ENCODE measurements at regions not wholly inside any gene's neighbourhood (a gene's known extent, or its start where the extent isn't known, plus 50 kb on each side); places are given as distances from the start of the nearest gene placed in this dataset.

DNA sequence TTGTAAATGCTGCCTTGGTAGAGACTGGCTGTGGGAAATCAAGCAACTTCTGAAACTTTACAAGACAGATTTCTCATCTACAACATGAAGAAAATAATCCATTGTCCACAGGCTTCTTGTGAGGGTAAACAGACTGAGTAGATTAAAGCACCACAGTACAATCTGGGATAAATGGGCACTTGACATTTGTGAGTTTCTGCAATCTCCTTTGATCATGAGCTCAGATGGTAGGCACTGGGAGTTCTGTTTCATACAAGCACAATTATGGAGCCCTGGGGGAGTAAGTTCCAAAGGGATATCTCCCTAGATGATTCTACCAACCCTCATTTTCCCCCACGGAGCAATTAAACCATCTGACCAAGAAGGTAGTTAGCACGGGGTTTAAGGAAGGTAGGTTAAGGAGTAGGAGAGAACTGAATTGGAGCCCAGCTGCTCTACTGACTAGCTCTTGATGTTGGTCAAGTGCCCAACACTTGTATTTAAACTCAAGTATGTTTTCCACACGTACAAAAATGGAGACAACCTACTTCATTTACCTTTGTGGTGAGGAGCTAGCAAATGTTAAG is 479.5 kb upstream of the TNC start:
- Histone ChIP-seq H3K14ac (ENCODE audit: insufficient read depth, low read length) (no peak overlapping the region), H4K91ac (ENCODE audit: insufficient read length, low read depth, low read length) (no peak overlapping the region), H3K4me2 (ENCODE audit: insufficient read depth, insufficient read length, low read length) (no peak overlapping the region), H3K56ac (ENCODE audit: insufficient read length, low read depth, low read length) (no peak overlapping the region), H3K4me1 (ENCODE audit: insufficient read depth, low read length) (peaks cover 8% of the 10 kb centered on the region), H3K23ac (ENCODE audit: insufficient read length, low read depth, low read length) (no peak overlapping the region), H4K20me1 (ENCODE audit: control insufficient read depth, insufficient read depth, insufficient read length) (no peaks in the 10 kb centered on the region), H3K79me2 (ENCODE audit: insufficient read depth, low read length) (no peaks in the 10 kb centered on the region), H2BK120ac (ENCODE audit: low read depth, low read length, poor library complexity, severe bottlenecking) (no peak overlapping the region), H2AFZ (ENCODE audit: low read length) (no peak overlapping the region), H3T11ph (ENCODE audit: low read length) (no peak overlapping the region), H3K79me1 (ENCODE audit: insufficient read depth, low read depth, low read length, poor library complexity, severe bottlenecking) (no peaks in the 10 kb centered on the region), H3K9me3 (ENCODE audit: control insufficient read depth, low read depth, low read length) (no peaks in the 10 kb centered on the region), H3K27me3 (ENCODE audit: insufficient read depth, low read length) (no peaks in the 10 kb centered on the region), H2BK12ac (ENCODE audit: insufficient read length, low read depth, low read length) (no peak overlapping the region), H3K9ac (ENCODE audit: extremely low read depth, insufficient read length, low read length) (no peak overlapping the region), H2AK5ac (ENCODE audit: insufficient read length, low read length) (no peak overlapping the region), H3K18ac (ENCODE audit: insufficient read length, low read depth, low read length) (no peak overlapping the region), H2BK20ac (ENCODE audit: low read depth, low read length, poor library complexity, severe bottlenecking) (no peak overlapping the region), H2BK5ac (ENCODE audit: insufficient read length, low read length) (no peak overlapping the region), H3K23me2 (ENCODE audit: insufficient read length, low read depth, low read length, poor library complexity, severe bottlenecking) (no peaks in the 10 kb centered on the region), H4K8ac (replicated peaks; ENCODE audit: insufficient read length, low read depth, low read length) (no peak overlapping the region), H3K4ac (ENCODE audit: low read depth, low read length) (no peak overlapping the region), H4K5ac (ENCODE audit: insufficient read length, low read depth, low read length) (no peak overlapping the region), H3K27ac (ENCODE audit: insufficient read length, low read depth, low read length) (no peak overlapping the region), H2BK15ac (ENCODE audit: low read depth, low read length) (no peak overlapping the region)
- Mint-ChIP-seq H3K4me1 (peaks cover 17% of the 10 kb centered on the region in 2 experiments), H3K27ac (no peak overlapping the region), H3K36me3 (ENCODE audit: insufficient read depth in 1 of 3, low read depth in 3 of 3) (no peaks in the 10 kb centered on the region; a peak in 1 of 7 replicates), H3K27me3 (ENCODE audit: low read depth) (no peaks in the 10 kb centered on the region), H3K4me3 (no peak overlapping the region), H3K9me3 (no peaks in the 10 kb centered on the region)
- DNase-seq: no peak
- WGBS (ENCODE audit: extremely low coverage, insufficient read length, low lambda C conversion rate): no CpG with 5 or more reads among the region's 3 CpGs
- TF ChIP-seq, protein P1, sequence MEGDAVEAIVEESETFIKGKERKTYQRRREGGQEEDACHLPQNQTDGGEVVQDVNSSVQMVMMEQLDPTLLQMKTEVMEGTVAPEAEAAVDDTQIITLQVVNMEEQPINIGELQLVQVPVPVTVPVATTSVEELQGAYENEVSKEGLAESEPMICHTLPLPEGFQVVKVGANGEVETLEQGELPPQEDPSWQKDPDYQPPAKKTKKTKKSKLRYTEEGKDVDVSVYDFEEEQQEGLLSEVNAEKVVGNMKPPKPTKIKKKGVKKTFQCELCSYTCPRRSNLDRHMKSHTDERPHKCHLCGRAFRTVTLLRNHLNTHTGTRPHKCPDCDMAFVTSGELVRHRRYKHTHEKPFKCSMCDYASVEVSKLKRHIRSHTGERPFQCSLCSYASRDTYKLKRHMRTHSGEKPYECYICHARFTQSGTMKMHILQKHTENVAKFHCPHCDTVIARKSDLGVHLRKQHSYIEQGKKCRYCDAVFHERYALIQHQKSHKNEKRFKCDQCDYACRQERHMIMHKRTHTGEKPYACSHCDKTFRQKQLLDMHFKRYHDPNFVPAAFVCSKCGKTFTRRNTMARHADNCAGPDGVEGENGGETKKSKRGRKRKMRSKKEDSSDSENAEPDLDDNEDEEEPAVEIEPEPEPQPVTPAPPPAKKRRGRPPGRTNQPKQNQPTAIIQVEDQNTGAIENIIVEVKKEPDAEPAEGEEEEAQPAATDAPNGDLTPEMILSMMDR (conservative IDR thresholded peaks at IDR 0.05): no peak
